Fibroblast of skin of right quadriceps (primary cell): ENCODE measurements at regions not wholly inside any gene's neighbourhood (a gene's known extent, or its start where the extent isn't known, plus 50 kb on each side); places are given as distances from the start of the nearest gene placed in this dataset.
"Not testable (repeated sequence)": the region's sequence is repeated elsewhere in the genome, so short reads cannot be mapped to it uniquely, and the experiment has no call there.

Experiments
- DNase-seq: peaks from one replicate; pipeline ENCODE4 v3.0.0-alpha.2; 2013

DNA sequence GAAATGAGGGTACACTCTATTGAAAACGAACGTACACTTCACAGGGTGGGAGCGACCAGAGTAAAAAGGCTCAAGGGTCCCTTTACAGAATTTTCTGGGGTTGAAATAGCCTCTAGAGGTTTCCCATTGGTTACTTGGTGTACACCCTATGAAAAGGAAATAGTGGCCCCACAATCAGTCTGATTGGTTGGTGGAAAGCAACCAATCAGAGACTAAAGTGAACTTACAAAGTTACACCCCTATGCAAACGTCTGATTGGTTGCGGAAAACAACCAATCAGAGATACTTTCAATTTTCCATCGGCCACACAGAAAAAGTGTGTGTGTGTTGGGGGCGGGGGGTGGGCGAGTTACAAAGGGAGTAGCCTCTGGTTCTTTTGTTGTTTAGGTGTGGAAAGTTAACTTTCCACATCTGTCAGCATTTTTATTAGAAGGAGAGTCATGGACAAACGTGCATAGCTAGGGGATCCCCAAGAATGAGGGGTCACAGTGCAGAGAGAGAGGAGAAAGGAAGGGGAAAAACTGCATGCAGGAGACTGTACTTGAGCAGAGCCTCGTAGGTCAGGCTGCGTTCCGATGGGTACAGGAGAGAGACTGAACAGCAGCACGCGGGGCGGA lies 1152.1 kb downstream of the TBC1D22A start:
- DNase-seq = no peak

DNA sequence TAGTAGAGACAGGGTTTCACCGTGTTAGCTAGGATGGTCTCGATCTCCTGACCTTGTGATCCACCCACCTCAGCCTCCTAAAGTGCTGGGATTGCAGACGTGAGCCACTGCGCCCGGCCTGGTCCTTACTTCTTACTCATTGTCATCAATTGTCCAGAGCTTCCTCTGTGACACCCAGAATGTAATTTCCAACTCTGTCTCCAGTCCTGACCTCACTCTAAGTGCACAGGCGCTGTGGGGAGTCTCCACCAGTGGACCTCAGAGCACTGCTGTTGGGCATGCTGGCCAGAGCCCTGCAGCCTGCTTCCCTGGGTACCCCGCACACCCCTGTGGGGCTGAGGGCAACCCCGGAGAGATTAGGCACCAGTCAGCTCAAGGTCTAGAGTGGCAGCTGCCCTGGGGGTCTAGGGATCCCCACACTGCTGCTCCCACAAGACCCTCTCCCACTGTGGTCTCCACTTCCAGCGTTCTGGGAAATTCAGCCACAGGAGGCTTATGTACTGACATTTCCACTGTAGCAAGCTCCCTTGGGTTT lies 1140.3 kb downstream of the TBC1D22A start:
- DNase-seq = no peak

GRCh38 chr22:47901911-47902310 lies 1139.5 kb downstream of the TBC1D22A start:
- no peak for DNase-seq

DNA sequence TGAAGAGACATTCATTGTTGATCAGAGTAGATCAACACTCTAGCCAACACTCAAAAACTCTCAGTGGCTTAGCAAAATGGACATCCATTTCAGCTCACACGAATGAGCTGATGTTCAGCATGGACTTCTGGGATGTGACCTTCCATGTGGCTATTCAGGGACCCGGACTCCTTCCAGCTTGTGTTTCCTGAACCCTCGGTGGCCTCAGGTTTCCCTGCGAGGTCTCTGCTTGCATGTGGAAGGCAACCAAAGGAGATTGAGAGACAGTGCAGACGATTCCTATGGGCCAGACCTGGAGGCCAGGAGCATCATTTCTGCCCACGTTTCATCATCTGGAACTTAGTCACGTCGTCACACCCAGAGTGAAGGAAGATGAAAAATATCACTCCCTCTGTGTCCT lies 1137.4 kb downstream of the TBC1D22A start:
- no peak for DNase-seq

GRCh38 chr22:47898946-47899345 lies 1136.5 kb downstream of the TBC1D22A start:
- DNase-seq = no peak

GRCh38 chr22:47891609-47892008 lies 1129.2 kb downstream of the TBC1D22A start:
- DNase-seq = no peak

GRCh38 chr22:47888817-47889216 lies 1126.4 kb downstream of the TBC1D22A start:
- DNase-seq = no peak

GRCh38 chr22:47884775-47885174 lies 1122.3 kb downstream of the TBC1D22A start:
- no peak for DNase-seq

DNA sequence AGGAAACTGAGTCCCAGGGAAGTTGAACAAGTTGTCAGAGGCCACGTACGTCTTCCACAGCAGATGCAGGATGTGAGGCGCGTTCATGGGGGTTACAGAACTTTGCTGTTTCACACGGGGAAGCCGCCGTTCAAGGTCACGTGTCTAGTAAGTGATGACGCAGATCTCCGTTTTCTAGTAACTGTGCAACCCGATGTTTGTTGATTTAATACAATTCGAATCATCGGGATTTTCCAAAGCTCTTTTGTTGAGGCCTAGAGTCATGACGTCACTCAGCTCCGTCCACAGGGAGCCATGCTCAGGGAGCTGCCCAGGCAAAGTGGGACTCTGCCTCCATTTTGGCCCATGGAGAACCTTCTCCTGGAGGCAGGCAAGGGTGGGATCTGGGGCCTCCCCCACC lies 1121.8 kb downstream of the TBC1D22A start:
- no peak for DNase-seq

GRCh38 chr22:47883757-47884156 lies 1121.3 kb downstream of the TBC1D22A start:
- no peak for DNase-seq

- DNase-seq = no peak
Measured at GRCh38 chr22:47879346-47879745, 1116.9 kb downstream of the TBC1D22A start.

GRCh38 chr22:47878460-47878859 lies 1116.0 kb downstream of the TBC1D22A start:
- DNase-seq = no peak

- DNase-seq = no peak
Measured at GRCh38 chr22:47872761-47873535, 1110.5 kb downstream of the TBC1D22A start.

- DNase-seq = no peak
Measured at GRCh38 chr22:47865626-47866025, 1103.2 kb downstream of the TBC1D22A start.

DNA sequence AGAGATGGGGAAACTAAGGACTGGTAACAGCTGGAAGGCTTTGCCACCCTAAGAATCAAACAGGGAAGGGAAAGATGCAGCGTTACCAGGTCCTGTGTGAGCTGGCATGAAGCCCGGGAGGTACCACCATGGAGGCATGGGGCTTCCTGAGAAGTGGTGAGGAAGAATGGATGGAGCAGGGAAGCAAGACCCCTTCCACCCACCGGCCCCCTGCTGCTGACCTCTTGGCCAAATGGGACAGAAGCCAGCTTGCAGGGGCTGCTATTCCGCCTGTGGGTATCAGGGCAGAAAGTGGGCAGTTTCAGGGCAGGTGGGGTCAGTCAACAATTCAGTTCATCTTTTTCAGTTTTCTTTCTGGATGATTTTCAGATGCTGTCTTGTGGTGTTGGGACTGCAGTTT lies 1099.9 kb downstream of the TBC1D22A start:
- DNase-seq = no peak

- not testable (repeated sequence) for DNase-seq
Measured at GRCh38 chr22:47860907-47861306, 1098.5 kb downstream of the TBC1D22A start.

GRCh38 chr22:47859881-47860525 lies 1097.6 kb downstream of the TBC1D22A start:
- DNase-seq = no peak

GRCh38 chr22:47858773-47859306 lies 1096.4 kb downstream of the TBC1D22A start:
- DNase-seq = no peak

DNA sequence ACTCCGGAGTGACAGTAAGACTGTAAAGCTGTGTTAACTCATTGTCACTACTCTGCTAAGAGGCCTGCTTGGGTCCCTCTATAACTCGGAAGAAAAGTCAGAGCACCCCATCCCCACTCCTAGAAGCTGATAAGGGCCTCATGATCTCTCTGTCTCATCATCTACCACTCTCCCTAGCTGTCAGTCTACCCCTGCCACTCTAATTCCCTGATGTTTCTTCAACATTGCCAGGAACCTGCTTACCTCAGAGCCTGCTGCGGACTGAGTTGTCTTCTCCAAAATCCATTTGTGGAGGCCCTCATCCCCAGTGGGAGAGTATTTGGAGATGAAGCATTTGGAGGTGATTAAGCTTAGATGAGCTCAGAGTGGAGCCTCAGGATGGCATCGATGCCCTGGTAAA lies 1092.2 kb downstream of the TBC1D22A start:
- no peak for DNase-seq

GRCh38 chr22:47854251-47854650 lies 1091.8 kb downstream of the TBC1D22A start:
- DNase-seq = peak; percentile 79

GRCh38 chr22:47853750-47854149 lies 1091.3 kb downstream of the TBC1D22A start:
- DNase-seq = peak; percentile 47

GRCh38 chr22:47851586-47851985 lies 1089.1 kb downstream of the TBC1D22A start:
- no peak for DNase-seq

DNA sequence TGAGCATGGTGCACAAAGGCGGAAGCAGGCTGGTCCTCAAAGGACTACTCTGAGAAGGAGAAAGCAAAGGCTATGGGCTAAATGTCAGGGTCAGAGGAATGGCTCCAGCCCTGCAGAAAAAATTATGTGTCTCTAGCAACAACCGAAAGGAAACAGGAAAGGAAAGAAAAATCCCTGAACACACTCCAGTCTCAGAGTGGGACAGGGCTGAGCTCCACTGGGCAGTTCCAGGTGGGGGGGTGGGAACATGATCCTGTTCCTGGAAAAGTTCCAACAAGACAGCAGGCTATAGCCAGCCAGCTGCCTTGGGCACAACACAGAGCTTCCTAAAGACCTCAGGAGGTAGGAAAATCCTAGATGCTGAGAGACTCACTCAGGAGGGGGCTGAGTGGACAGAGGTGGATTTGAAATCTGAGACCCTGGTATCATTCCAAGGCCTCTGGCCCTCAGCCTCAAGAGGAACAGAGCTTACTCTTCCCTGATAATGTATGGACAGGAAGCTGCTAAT lies 1088.2 kb downstream of the TBC1D22A start:
- DNase-seq = peak; percentile 31
